ENCODE measurements at regions not wholly inside any gene's neighbourhood (a gene's known extent, or its start where the extent isn't known, plus 50 kb on each side); places are given as distances from the start of the nearest gene placed in this dataset.

GRCh38 chr3:45311953-45312801 is 76.2 kb upstream of the LARS2 start:
- no peak overlapping the region for H3K9ac ChIP-seq (ENCODE audit: low read depth, low read length)
- H4K8ac ChIP-seq (ENCODE audit: low read depth in 2 of 2, low read length in 2 of 2): no peak overlapping the region
- DNase-seq: peak; percentile 10
- no TSS peak for BruUV-seq (replicated peaks)
- H3K4me2 ChIP-seq (ENCODE audit: low read depth, low read length): no peak overlapping the region
- H2AK9ac ChIP-seq (replicated peaks; ENCODE audit: low read depth, low read length, poor library complexity): no peak overlapping the region
- H3K79me1 ChIP-seq (ENCODE audit: low read depth in 1 of 2, low read length in 2 of 2): no peaks in the 10 kb centered on the region
- no peak for TF ChIP-seq SMC3 (IDR thresholded peaks at IDR 0.05; ENCODE audit: low read depth, low read length)
- TF ChIP-seq NFE2L2 (IDR thresholded peaks at IDR 0.05; ENCODE audit: low read depth, low read length): no peak
- no peak for TF ChIP-seq CTCF (conservative IDR thresholded peaks at IDR 0.05; ENCODE audit: low read depth, low read length)
- TF ChIP-seq MAZ (IDR thresholded peaks at IDR 0.05; ENCODE audit: borderline replicate concordance, low read depth, low read length): no peak
- TF ChIP-seq CHD1 (IDR thresholded peaks at IDR 0.05; ENCODE audit: low read depth, low read length): no peak
- no peak for TF ChIP-seq USF2 (IDR thresholded peaks at IDR 0.05; ENCODE audit: low read depth, low read length)
- no peak for TF ChIP-seq FOS (IDR thresholded peaks at IDR 0.05; ENCODE audit: low read depth, low read length)
- TF ChIP-seq ELK1 (IDR thresholded peaks at IDR 0.05; ENCODE audit: borderline replicate concordance, low read depth, low read length): no peak
- no peak for TF ChIP-seq RAD21 (IDR thresholded peaks at IDR 0.05; ENCODE audit: low read length)
- no peak for TF ChIP-seq RCOR1 (IDR thresholded peaks at IDR 0.05; ENCODE audit: insufficient replicate concordance, low read length)
- no peak for TF ChIP-seq POLR2A (IDR thresholded peaks at IDR 0.05; ENCODE audit: low read depth, low read length)
- no peak for TF ChIP-seq CEBPB (IDR thresholded peaks at IDR 0.05; ENCODE audit: low read depth, low read length)
- TF ChIP-seq MAFK (IDR thresholded peaks at IDR 0.05; ENCODE audit: low read depth, low read length): no peak
- no peak for TF ChIP-seq MXI1 (IDR thresholded peaks at IDR 0.05; ENCODE audit: borderline replicate concordance, low read depth, low read length)
- no peak overlapping the region for H3K18ac ChIP-seq (ENCODE audit: low read depth, low read length)
- no peak overlapping the region for H4K5ac ChIP-seq (ENCODE audit: low read depth, low read length)
- H3K4me1 ChIP-seq (ENCODE audit: control insufficient read depth, insufficient read depth, low read length): no peaks in the 10 kb centered on the region; the same call in 1 of the 2 replicates
- peaks cover 34% of the 10 kb centered on the region for H3K27me3 ChIP-seq (ENCODE audit: control insufficient read depth, insufficient read depth, low read length)
- H2BK5ac ChIP-seq (ENCODE audit: low read depth, low read length, poor library complexity, severe bottlenecking): no peak overlapping the region
- no peak overlapping the region for H3K4me3 ChIP-seq (ENCODE audit: insufficient read depth, low read depth, low read length)
- ChIA-PET POLR2A (ENCODE audit: unreplicated experiment) (no interaction called here), CTCF (no interaction called here)
- no peak overlapping the region for H2BK20ac ChIP-seq (ENCODE audit: low read depth, low read length)
- no peak overlapping the region for H2AFZ ChIP-seq (replicated peaks; ENCODE audit: low read length, poor library complexity)
- H3K14ac ChIP-seq (replicated peaks; ENCODE audit: low read depth, low read length): no peak overlapping the region
- no CpG with 5 or more reads among the region's 9 CpGs for WGBS, 2 experiments (ENCODE audit: extremely low coverage in 2 of 2, insufficient read length in 1 of 2)
- no peak overlapping the region for H3K56ac ChIP-seq (ENCODE audit: extremely low read depth, insufficient read depth, low read length)
- ATAC-seq (ENCODE audit: low read depth): no peak
- no peaks in the 10 kb centered on the region for H3K9me1 ChIP-seq (ENCODE audit: insufficient read depth, low read length)
- no peak overlapping the region for H3K27ac ChIP-seq (ENCODE audit: insufficient read depth, low read length)
- H4K91ac ChIP-seq (ENCODE audit: insufficient read depth, low read depth, low read length): no peak overlapping the region
- H3K4ac ChIP-seq (ENCODE audit: low read depth, low read length): no peak overlapping the region
- intact Hi-C loops (cut with micrococcal nuclease): no loop called here
- H2BK120ac ChIP-seq (ENCODE audit: low read depth, low read length): no peak overlapping the region
- in situ Hi-C loops (cut with MboI; ENCODE audit: low sequenced_read_pairs): no loop called here
- peaks cover 5% of the 10 kb centered on the region; the same call in 1 of the 2 replicates for H3K9me3 ChIP-seq (ENCODE audit: control insufficient read depth, insufficient read depth, low read length)
- dilution Hi-C loops (cut with HindIII; ENCODE audit: low sequenced_read_pairs, unreplicated experiment): no loop called here
- no peak overlapping the region for H2BK15ac ChIP-seq (ENCODE audit: low read depth, low read length)
- H4K20me1 ChIP-seq (ENCODE audit: insufficient read depth, low read length): no peaks in the 10 kb centered on the region
- H2AK5ac ChIP-seq (ENCODE audit: low read depth, low read length): no peak overlapping the region
- H3K36me3 ChIP-seq (ENCODE audit: control insufficient read depth, insufficient read depth, low read length): no peaks in the 10 kb centered on the region
- no peak overlapping the region for H3K23ac ChIP-seq (ENCODE audit: low read depth, low read length)
